Panc1 (cell line): ENCODE measurements at regions not wholly inside any gene's neighbourhood (a gene's known extent, or its start where the extent isn't known, plus 50 kb on each side); places are given as distances from the start of the nearest gene placed in this dataset.

Source experiments
- ATAC-seq: fragments of 200-7000 bp; cut with Tn5 transposase; 2 replicates; pipeline ENCODE4 v1.9.1; 2020; ENCODE audit warnings: mild to moderate bottlenecking, moderate library complexity
- BruUV-seq: library from RNA; stranded (reverse); fragments of 400-500 nt; replicated peaks from 2 replicates; lab custom pipeline; 2021; lab: Mats Ljungman, UMichigan
- CTCF ChIA-PET: fragments of 300-600 bp; sonication (Branson Sonifier 250); formaldehyde crosslinking; loops from one replicate; lab custom pipeline; 2022; ENCODE audit warnings: antibody characterized with exemption; lab: Charles Lee
- POLR2A ChIA-PET: fragments of 300-600 bp; sonication (Branson Sonifier 250); formaldehyde crosslinking; loops from one replicate; lab custom pipeline; 2022; ENCODE audit warnings: antibody characterized with exemption; lab: Charles Lee
- DNase-seq: peaks from one replicate; pipeline ENCODE4 v3.0.0-alpha.2; 2010; ENCODE audit warnings: low read depth, low spot score
- H3K27ac ChIP-seq: 2 replicates; pipeline ENCODE4 v1.5.1; 2011; ENCODE audit warnings: mild to moderate bottlenecking, low read length, inconsistent platforms
- H3K27me3 ChIP-seq: fragments of 200-500 bp; sonication (Bioruptor generic); 2 replicates; pipeline ENCODE4 v1.6.0; 2014; ENCODE audit warnings: low read length, inconsistent platforms; ENCODE audit not compliant: control insufficient read depth, insufficient read depth
- H3K36me3 ChIP-seq: fragments of 200-500 bp; sonication (Bioruptor generic); 2 replicates; pipeline ENCODE4 v1.5.1; 2014; ENCODE audit warnings: inconsistent platforms, mild to moderate bottlenecking, low read length, moderate library complexity; ENCODE audit not compliant: control insufficient read depth, insufficient read depth
- H3K4me1 ChIP-seq: 2 replicates; pipeline ENCODE4 v1.5.1; 2011; ENCODE audit warnings: inconsistent platforms, mild to moderate bottlenecking, low read length, moderate library complexity; ENCODE audit not compliant: control insufficient read depth, insufficient read depth
- H3K4me3 ChIP-seq, 2 experiments: 2 replicates each; pipeline ENCODE4 v1.5.1; 2011 to 2012; ENCODE audit warnings: low read depth in 2 of 2, low read length in 2 of 2, mild to moderate bottlenecking in 2 of 2, inconsistent platforms in 1 of 2, moderate library complexity in 1 of 2
- H3K9me3 ChIP-seq: fragments of 200-500 bp; sonication (Bioruptor generic); 2 replicates; pipeline ENCODE4 v1.5.1; 2014; ENCODE audit warnings: low read depth, mild to moderate bottlenecking, inconsistent platforms, low read length, moderate library complexity; ENCODE audit not compliant: control insufficient read depth, insufficient read depth
- POLR2AphosphoS5 ChIP-seq: IDR thresholded peaks from 2 replicates; pipeline ENCODE4 v1.6.1; 2012; ENCODE audit warnings: mild to moderate bottlenecking, low read depth, low read length, moderate library complexity
- SIN3A ChIP-seq: IDR thresholded peaks from 2 replicates; pipeline ENCODE4 v1.6.1; 2012; ENCODE audit warnings: low read depth, mild to moderate bottlenecking, low read length, moderate library complexity, borderline replicate concordance; ENCODE audit not compliant: insufficient read depth
- TCF7L2 ChIP-seq: IDR thresholded peaks from 2 replicates; pipeline ENCODE4 v1.6.1; 2011; ENCODE audit warnings: mild to moderate bottlenecking, low read depth, low read length, inconsistent platforms
- in situ Hi-C: cut with HindIII; loops from 2 replicates; pipeline ENCODE4 v1.10.0; 2016; ENCODE audit warnings: low sequenced_read_pairs, low pct_unique_long_range_greater_than_20kb
- intact Hi-C: fragments of 100-400 bp; cut with micrococcal nuclease; formaldehyde crosslinking; loops from one replicate; pipeline ENCODE4 v1.10.0; 2022; ENCODE audit not compliant: unreplicated experiment
- TF ChIP-seq, protein P1 (sequence below): fragments of 450-650 bp; IDR thresholded peaks from 2 replicates; pipeline ENCODE4 v1.5.1; 2017; ENCODE audit warnings: mild to moderate bottlenecking
- TF ChIP-seq, protein P2 (sequence below), 2 experiments: IDR thresholded peaks; 2 replicates each; pipeline ENCODE4 v1.6.1; 2011 to 2012; ENCODE audit warnings: low read depth in 2 of 2, control low read depth in 1 of 2, low read length in 1 of 2, mild to moderate bottlenecking in 1 of 2, moderate library complexity in 1 of 2; ENCODE audit not compliant: insufficient read depth in 1 of 2

DNA sequence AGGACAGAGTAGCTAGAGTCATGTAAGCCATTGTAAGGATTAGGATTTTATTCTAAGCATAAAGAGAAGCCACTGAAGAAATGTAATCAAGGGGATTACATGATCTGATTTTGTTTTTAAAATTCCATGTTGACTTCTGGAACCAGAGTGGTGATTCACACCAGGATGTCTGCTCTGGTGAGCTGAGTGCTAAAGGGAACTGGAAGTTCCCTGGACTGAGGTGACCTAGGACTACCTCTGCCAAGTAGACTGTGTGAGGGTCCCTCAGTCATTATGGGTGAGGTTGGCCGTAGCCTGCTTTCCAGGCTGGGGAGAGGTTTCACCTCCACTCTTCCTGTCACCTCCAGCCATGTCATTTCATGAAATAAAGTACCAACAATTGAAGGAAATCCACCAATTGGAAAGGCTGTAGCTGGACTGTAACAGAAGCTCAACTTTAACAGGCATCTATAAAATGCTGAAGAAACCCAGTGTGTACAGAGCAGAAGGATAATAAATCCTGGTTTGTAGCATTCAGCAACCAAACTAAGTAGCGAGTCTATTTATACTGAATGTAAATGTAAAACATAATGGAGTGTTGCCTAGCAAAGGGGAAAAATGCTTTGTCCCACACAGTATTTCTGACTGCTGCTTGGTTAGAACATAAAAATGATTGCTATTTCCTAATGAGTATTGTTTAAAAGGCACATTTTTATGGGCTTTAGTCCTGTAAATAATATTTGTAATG lies 507.4 kb upstream of the PKDCC start:
- TF ChIP-seq TCF7L2 (no peak), POLR2AphosphoS5 (no peak), SIN3A (no peak)
- TF ChIP-seq, protein P1, sequence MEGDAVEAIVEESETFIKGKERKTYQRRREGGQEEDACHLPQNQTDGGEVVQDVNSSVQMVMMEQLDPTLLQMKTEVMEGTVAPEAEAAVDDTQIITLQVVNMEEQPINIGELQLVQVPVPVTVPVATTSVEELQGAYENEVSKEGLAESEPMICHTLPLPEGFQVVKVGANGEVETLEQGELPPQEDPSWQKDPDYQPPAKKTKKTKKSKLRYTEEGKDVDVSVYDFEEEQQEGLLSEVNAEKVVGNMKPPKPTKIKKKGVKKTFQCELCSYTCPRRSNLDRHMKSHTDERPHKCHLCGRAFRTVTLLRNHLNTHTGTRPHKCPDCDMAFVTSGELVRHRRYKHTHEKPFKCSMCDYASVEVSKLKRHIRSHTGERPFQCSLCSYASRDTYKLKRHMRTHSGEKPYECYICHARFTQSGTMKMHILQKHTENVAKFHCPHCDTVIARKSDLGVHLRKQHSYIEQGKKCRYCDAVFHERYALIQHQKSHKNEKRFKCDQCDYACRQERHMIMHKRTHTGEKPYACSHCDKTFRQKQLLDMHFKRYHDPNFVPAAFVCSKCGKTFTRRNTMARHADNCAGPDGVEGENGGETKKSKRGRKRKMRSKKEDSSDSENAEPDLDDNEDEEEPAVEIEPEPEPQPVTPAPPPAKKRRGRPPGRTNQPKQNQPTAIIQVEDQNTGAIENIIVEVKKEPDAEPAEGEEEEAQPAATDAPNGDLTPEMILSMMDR: no peak
- TF ChIP-seq, protein P2, sequence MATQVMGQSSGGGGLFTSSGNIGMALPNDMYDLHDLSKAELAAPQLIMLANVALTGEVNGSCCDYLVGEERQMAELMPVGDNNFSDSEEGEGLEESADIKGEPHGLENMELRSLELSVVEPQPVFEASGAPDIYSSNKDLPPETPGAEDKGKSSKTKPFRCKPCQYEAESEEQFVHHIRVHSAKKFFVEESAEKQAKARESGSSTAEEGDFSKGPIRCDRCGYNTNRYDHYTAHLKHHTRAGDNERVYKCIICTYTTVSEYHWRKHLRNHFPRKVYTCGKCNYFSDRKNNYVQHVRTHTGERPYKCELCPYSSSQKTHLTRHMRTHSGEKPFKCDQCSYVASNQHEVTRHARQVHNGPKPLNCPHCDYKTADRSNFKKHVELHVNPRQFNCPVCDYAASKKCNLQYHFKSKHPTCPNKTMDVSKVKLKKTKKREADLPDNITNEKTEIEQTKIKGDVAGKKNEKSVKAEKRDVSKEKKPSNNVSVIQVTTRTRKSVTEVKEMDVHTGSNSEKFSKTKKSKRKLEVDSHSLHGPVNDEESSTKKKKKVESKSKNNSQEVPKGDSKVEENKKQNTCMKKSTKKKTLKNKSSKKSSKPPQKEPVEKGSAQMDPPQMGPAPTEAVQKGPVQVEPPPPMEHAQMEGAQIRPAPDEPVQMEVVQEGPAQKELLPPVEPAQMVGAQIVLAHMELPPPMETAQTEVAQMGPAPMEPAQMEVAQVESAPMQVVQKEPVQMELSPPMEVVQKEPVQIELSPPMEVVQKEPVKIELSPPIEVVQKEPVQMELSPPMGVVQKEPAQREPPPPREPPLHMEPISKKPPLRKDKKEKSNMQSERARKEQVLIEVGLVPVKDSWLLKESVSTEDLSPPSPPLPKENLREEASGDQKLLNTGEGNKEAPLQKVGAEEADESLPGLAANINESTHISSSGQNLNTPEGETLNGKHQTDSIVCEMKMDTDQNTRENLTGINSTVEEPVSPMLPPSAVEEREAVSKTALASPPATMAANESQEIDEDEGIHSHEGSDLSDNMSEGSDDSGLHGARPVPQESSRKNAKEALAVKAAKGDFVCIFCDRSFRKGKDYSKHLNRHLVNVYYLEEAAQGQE (IDR thresholded peaks at IDR 0.05; ENCODE audit: insufficient read depth in 1 of 2, low read depth in 2 of 2, low read length in 1 of 2): no peak
- Histone ChIP-seq H3K9me3 (no peaks in the 10 kb centered on the region), H3K27ac (no peak overlapping the region), H3K27me3 (no peaks in the 10 kb centered on the region), H3K36me3 (no peaks in the 10 kb centered on the region), H3K4me3 (no peak overlapping the region), H3K4me1 (no peaks in the 10 kb centered on the region)
- in situ Hi-C loops: no loop called here
- intact Hi-C loops: no loop called here
- ATAC-seq: no peak
- CTCF ChIA-PET: no interaction called here
- POLR2A ChIA-PET: no interaction called here
- no TSS peak for BruUV-seq
- DNase-seq: no peak

DNA sequence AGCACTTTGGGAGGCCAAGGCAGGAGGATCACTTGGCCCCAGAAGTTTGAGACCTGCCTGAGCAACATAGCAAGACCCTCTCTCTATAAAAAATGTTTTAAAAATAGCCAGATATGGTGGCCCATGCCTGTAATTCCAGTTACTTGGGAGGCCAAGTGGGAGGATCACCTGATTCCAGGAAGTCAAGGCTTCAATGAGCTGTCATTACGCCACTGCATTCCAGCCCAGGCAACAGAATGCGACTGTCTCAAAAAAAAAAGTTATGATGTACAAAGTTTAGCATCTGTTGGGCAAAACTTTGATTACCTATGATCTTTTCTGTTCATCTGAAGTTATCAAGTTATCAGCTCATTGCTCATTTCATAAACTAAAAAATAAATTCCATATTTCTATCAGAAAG lies 504.1 kb upstream of the PKDCC start:
- TF ChIP-seq POLR2AphosphoS5: no peak
- TF ChIP-seq, protein P1: no peak
- TF ChIP-seq SIN3A: no peak
- in situ Hi-C loops: no loop called here
- no peaks in the 10 kb centered on the region for H3K36me3 ChIP-seq
- H3K27me3 ChIP-seq: no peaks in the 10 kb centered on the region
- ChIA-PET CTCF (no interaction called here), POLR2A (no interaction called here)
- no peak overlapping the region for H3K27ac ChIP-seq
- no TSS peak for BruUV-seq
- DNase-seq (no peak), ATAC-seq (no peak)
- H3K4me3 ChIP-seq: no peak overlapping the region
- no peaks in the 10 kb centered on the region for H3K4me1 ChIP-seq
- intact Hi-C loops: no loop called here
- no peaks in the 10 kb centered on the region for H3K9me3 ChIP-seq
